Cardiac muscle cell (in vitro differentiated cells and primary cell): ENCODE measurements at regions not wholly inside any gene's neighbourhood (a gene's known extent, or its start where the extent isn't known, plus 50 kb on each side); places are given as distances from the start of the nearest gene placed in this dataset.

Experiments used
- DNase-seq, 2 donors: peaks; one replicate each; pipeline versions ENCODE4 v3.0.0 to v3.0.0-alpha.2; 2010 to 2017; ENCODE audit warnings: low read depth in 1 of 2, low spot score in 1 of 2
- H3K27ac ChIP-seq: fragments of 200-600 bp; sonication (generic); 2 replicates; pipeline ENCODE4 v1.5.1; 2016
- H3K27me3 ChIP-seq: fragments of 200-600 bp; sonication (generic); 2 replicates; pipeline ENCODE4 v1.6.0; 2016; ENCODE audit warnings: control low read depth
- H3K36me3 ChIP-seq: fragments of 200-600 bp; sonication (generic); 2 replicates; pipeline ENCODE4 v1.5.1; 2016; ENCODE audit warnings: control low read depth
- H3K4me1 ChIP-seq: fragments of 200-600 bp; sonication (generic); 2 replicates; pipeline ENCODE4 v1.8.1; 2017; ENCODE audit warnings: low read depth, mild to moderate bottlenecking, mixed run types
- H3K4me3 ChIP-seq: fragments of 200-600 bp; sonication (generic); 2 replicates; pipeline ENCODE4 v1.5.1; 2016; ENCODE audit warnings: mild to moderate bottlenecking
- H3K9me3 ChIP-seq: fragments of 200-600 bp; sonication (generic); 2 replicates; pipeline ENCODE4 v1.5.1; 2017; ENCODE audit warnings: low read depth, mild to moderate bottlenecking, control low read depth
- TF ChIP-seq, protein P1 (sequence below): IDR thresholded peaks from 2 replicates; pipeline ENCODE4 v1.5.1; 2012; ENCODE audit warnings: low read depth, mild to moderate bottlenecking, low read length

DNA sequence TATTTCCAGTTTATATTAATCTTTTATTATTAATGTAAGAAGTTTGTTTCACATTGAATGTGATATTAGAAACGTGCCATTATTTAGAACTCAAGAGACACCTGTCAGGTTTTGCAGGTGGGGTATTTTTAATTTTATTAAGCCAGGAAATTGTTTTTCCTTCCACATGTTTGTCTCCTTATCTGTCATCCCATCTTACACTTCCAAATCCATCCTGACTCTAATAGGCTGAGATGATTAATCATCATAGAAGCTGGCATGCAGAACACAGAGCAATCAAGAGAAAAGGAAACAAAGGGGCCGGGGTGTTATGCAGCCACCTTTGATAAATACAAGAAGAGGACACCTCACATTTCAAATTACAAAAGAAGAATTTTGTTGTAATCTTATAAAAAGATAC, 506.5 kb downstream of the ISL1 start:
- DNase-seq = no peak
- H3K27me3 ChIP-seq = no peaks in the 10 kb centered on the region
- no peak overlapping the region for H3K27ac ChIP-seq
- TF ChIP-seq, protein P1, sequence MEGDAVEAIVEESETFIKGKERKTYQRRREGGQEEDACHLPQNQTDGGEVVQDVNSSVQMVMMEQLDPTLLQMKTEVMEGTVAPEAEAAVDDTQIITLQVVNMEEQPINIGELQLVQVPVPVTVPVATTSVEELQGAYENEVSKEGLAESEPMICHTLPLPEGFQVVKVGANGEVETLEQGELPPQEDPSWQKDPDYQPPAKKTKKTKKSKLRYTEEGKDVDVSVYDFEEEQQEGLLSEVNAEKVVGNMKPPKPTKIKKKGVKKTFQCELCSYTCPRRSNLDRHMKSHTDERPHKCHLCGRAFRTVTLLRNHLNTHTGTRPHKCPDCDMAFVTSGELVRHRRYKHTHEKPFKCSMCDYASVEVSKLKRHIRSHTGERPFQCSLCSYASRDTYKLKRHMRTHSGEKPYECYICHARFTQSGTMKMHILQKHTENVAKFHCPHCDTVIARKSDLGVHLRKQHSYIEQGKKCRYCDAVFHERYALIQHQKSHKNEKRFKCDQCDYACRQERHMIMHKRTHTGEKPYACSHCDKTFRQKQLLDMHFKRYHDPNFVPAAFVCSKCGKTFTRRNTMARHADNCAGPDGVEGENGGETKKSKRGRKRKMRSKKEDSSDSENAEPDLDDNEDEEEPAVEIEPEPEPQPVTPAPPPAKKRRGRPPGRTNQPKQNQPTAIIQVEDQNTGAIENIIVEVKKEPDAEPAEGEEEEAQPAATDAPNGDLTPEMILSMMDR = no peak
- H3K9me3 ChIP-seq = no peaks in the 10 kb centered on the region
- H3K4me3 ChIP-seq = no peak overlapping the region
- no peaks in the 10 kb centered on the region for H3K4me1 ChIP-seq
- H3K36me3 ChIP-seq = no peaks in the 10 kb centered on the region

DNA sequence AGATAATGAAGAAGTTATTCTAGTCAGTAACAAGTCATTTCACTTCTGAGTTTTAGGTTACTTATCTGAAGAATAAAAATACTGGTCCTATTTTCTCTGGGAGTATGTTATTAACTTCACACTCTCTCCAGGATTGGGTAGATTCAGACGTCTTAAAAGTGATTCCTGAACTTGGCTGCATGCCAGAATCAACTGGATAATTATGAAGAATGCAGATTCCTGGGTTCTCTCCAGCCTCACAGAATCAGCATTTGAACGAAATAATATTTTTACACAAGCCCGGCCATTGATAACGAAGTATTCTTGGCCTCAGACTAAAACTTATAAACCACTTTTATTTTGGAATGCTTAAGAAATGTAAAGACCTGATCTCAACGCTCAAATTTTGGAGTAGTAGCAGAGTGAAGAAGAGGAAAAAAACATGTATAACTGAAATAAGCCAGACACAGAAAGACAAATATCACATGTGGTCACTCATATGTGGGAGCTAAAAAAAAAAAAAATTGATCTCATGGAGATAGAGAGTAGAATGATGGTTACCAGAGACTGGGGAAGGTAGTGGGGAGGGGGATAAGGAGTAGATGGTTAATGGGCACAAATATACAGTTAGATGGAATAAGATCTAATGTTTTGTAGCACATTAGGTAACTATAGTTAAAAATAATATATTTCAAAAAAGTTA, 507.3 kb downstream of the ISL1 start:
- Histone ChIP-seq H3K9me3 (no peaks in the 10 kb centered on the region), H3K27me3 (no peaks in the 10 kb centered on the region), H3K4me3 (no peak overlapping the region), H3K27ac (no peak overlapping the region), H3K4me1 (no peaks in the 10 kb centered on the region), H3K36me3 (no peaks in the 10 kb centered on the region)
- TF ChIP-seq, protein P1 = no peak
- DNase-seq = no peak

DNA sequence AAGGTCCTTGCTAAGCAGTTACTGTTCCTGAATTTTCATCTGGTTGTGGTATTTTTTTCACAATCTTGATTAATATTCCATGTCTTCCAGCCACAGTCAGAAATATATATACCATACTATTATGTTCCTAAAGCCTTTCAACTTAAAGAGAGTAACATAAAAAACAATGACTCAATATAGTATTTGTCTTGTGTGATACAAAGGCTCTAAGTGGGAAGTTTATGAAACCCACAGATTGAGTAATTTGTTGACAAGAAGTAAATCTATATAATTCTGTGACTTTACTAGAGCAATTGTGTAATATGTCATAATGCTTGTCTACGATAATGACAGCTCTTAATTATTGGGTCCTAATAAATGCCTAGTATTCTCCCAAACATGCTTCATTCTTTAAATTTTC, 509.4 kb downstream of the ISL1 start:
- no peaks in the 10 kb centered on the region for H3K9me3 ChIP-seq
- TF ChIP-seq, protein P1 = no peak
- no peak overlapping the region for H3K27ac ChIP-seq
- H3K4me3 ChIP-seq = no peak overlapping the region
- no peak for DNase-seq
- H3K36me3 ChIP-seq = no peaks in the 10 kb centered on the region
- no peaks in the 10 kb centered on the region for H3K27me3 ChIP-seq
- H3K4me1 ChIP-seq = no peaks in the 10 kb centered on the region

DNA sequence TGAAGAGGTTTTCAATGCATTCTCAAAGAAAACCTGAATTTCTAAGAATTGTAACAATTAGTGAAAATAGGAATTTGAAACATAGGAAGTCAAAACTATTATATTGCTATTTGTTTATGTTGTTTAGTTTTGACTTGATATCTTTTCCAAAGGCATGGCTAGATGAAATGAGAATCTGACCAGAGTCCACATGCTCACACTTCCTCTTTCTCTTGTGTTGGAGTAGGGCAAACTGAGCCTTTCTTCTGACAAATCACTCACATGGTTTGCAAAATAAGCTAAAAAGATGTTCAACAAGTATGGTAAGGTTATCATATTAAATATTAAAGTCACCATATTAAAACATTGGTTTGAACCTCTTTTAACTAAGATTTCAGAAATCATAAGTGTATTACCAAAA, 512.6 kb downstream of the ISL1 start:
- no peak overlapping the region for H3K4me3 ChIP-seq
- no peak overlapping the region for H3K27ac ChIP-seq
- no peak for DNase-seq
- H3K9me3 ChIP-seq = no peaks in the 10 kb centered on the region
- TF ChIP-seq, protein P1 = no peak
- H3K4me1 ChIP-seq = no peaks in the 10 kb centered on the region
- no peaks in the 10 kb centered on the region for H3K27me3 ChIP-seq
- no peaks in the 10 kb centered on the region for H3K36me3 ChIP-seq

DNA sequence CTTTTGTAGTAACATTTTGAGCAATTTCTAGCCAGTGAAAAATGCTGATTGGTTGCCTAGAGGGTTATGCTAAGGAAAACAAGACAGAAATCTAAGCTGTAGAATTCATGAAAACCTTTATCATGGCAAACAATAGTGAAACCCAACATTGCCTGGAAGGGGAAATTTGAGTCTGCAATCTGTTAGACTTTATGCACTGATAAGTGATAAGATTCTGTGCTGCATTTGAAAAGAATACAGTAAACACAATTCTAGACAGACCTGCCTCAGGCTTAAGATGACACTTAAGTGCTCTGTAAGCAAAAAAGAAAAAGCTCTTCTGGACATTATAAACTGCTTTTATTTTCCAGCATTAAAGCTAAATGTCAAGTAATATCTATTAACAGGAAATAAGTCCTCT, 519.3 kb downstream of the ISL1 start:
- H3K36me3 ChIP-seq = no peaks in the 10 kb centered on the region
- H3K27me3 ChIP-seq = no peaks in the 10 kb centered on the region
- H3K27ac ChIP-seq = no peak overlapping the region
- H3K9me3 ChIP-seq = no peaks in the 10 kb centered on the region
- peaks cover 4% of the 10 kb centered on the region for H3K4me1 ChIP-seq
- TF ChIP-seq, protein P1 = no peak
- DNase-seq = no peak
- no peak overlapping the region for H3K4me3 ChIP-seq
